Heart left ventricle (tissue), 16 donors: ENCODE measurements at regions not wholly inside any gene's neighbourhood (a gene's known extent, or its start where the extent isn't known, plus 50 kb on each side); places are given as distances from the start of the nearest gene placed in this dataset.

Source experiments
- ATAC-seq, 4 donors: fragments of 200-7000 bp; cut with Tn5 transposase; one replicate each; pipeline ENCODE4 v1.9.1; 2020 to 2022; ENCODE audit warnings: moderate library complexity in 4 of 4, mild to moderate bottlenecking in 3 of 4, moderate number of reproducible peaks in 1 of 4
- DNase-seq, 5 donors: peaks; one replicate each; pipeline ENCODE4 v3.0.0-alpha.2; 2020
- H3K27ac ChIP-seq, 12 donors: fragments of 200-600 bp; sonication (generic) in 4 of 12; one replicate each; pipeline versions ENCODE4 v1.5.0 to v1.8.0; 2016 to 2022; ENCODE audit warnings: mild to moderate bottlenecking in 2 of 12
- H3K27me3 ChIP-seq, 9 donors: fragments of 200-600 bp; sonication (generic) in 2 of 9; one replicate each; pipeline versions ENCODE4 v1.5.1 to v1.8.0; 2016 to 2022; ENCODE audit warnings: mild to moderate bottlenecking in 3 of 9
- H3K36me3 ChIP-seq, 9 donors: fragments of 200-600 bp; sonication (generic) in 2 of 9; one replicate each; pipeline versions ENCODE4 v1.5.0 to v1.8.0; 2018 to 2022; ENCODE audit warnings: mild to moderate bottlenecking in 2 of 9
- H3K4me1 ChIP-seq, 12 donors: fragments of 200-600 bp; sonication (generic) in 4 of 12; one replicate each; pipeline versions ENCODE4 v1.5.0 to v1.8.0; 2016 to 2022; ENCODE audit warnings: mild to moderate bottlenecking in 3 of 12
- H3K4me3 ChIP-seq, 12 donors: fragments of 200-600 bp; sonication (generic) in 4 of 12; one replicate each; pipeline versions ENCODE4 v1.5.0 to v1.8.0; 2017 to 2022; ENCODE audit warnings: mild to moderate bottlenecking in 9 of 12, moderate library complexity in 4 of 12
- H3K9me3 ChIP-seq, 12 donors: fragments of 200-600 bp; sonication (generic) in 4 of 12; one replicate each; pipeline versions ENCODE4 v1.5.0 to v1.8.0; 2016 to 2022; ENCODE audit warnings: mild to moderate bottlenecking in 1 of 12
- CTCF ChIP-seq, 12 donors: fragments of 200-600 bp; sonication (generic) in 4 of 12; IDR thresholded peaks; one replicate each; pipeline versions ENCODE4 v1.5.0 to v1.8.0; 2018 to 2022; ENCODE audit warnings: antibody characterized with exemption in 12 of 12, mild to moderate bottlenecking in 5 of 12
- POLR2A ChIP-seq, 2 donors: fragments of 450-650 bp; IDR thresholded peaks; one replicate each; pipeline ENCODE4 v1.6.1; 2017; ENCODE audit warnings: antibody characterized with exemption in 2 of 2, mild to moderate bottlenecking in 2 of 2, moderate library complexity in 2 of 2
- WGBS, 4 donors: extraction: QIAGEN DNeasy Blood & Tissue Kit in 2 of 4; methylation state at CpG; one replicate each; pipeline versions ENCODE4 v1.1.5 to v1.1.7; 2013 to 2018; 5-methylcytosine and 5-hydroxymethylcytosine counted together
- intact Hi-C, 10 donors: fragments of 100-400 bp; cut with DNase I; formaldehyde crosslinking; loops; one replicate each; pipeline versions ENCODE4 v1.11.1 to v1.14.2; 2022
- donor health status: ischemic (EF 13 %, LVEDD 7.1; RV severe dilation, severe dysfunction).
- donor health status: healthy with polysubstance abuse.
- donor health status: DM: no; HTN: yes; CAD: no.
- donor health status: DM: no; HTN: no; CAD: no.
- donor health status: ischemic (EF 25% LVEDD 6.9; RV normal size, moderate dysfunction).
- donor health status: ischemic (EF 25% LVEDD 5.7; RV mildly dilated, moderate dysfunction).
- donor health status: healthy.
- donor health status: DM: yes; HTN: yes; CAD: no.
- donor health status: ischemic (EF 35%, LVEDD 5.7; RV mildly dilated, moderate dysfunction).
- donor health status: nonischemic (EF 11% LVEDD 7.7; RV severe dilation, severe dysfunction).
- donor health status: DM: yes; HTN: yes; CAD: no.
- donor health status: PGD.
- donor health status: ischemic (EF 29% LVEDD 5.4; RV normal size, mild dysfunction).
- donor health status: nonischemic (EF 23%, LVEDD 6.1; RV moderate dilation, normal function).

GRCh38 chr6:108777536-108777935, 70.7 kb upstream of the ARMC2 start:
- DNase-seq, result no peak
- TF ChIP-seq CTCF (IDR thresholded peaks at IDR 0.05), result no peak
- TF ChIP-seq POLR2A (IDR thresholded peaks at IDR 0.05), result no peak
- Histone ChIP-seq H3K27ac (no peak overlapping the region), H3K9me3 (no peaks in the 10 kb centered on the region), H3K27me3 (no peaks in the 10 kb centered on the region), H3K4me1 (peaks cover 0 to 10% (median 2%) of the 10 kb centered on the region in 12 donors), H3K4me3 (no peak overlapping the region), H3K36me3 (no peaks in the 10 kb centered on the region)
- WGBS, 4 donors, result 71 to 91% (median 80%) methylated on average over 5 of the region's 5 CpGs
- no peak for ATAC-seq
- intact Hi-C loops, result no loop called here

- H3K4me3 ChIP-seq, result no peak overlapping the region
- no peaks in the 10 kb centered on the region for H3K36me3 ChIP-seq
- H3K27ac ChIP-seq, result no peak overlapping the region
- WGBS, 4 donors, result 81 to 87% (median 85%) methylated on average over 7 of the region's 7 CpGs
- intact Hi-C loops, result no loop called here
- H3K9me3 ChIP-seq, result no peaks in the 10 kb centered on the region
- ATAC-seq (no peak), DNase-seq (no peak)
- H3K27me3 ChIP-seq, result no peaks in the 10 kb centered on the region
- peaks cover 0 to 15% (median 6%) of the 10 kb centered on the region in 12 donors for H3K4me1 ChIP-seq
- TF ChIP-seq CTCF (IDR thresholded peaks at IDR 0.05) (no peak), POLR2A (IDR thresholded peaks at IDR 0.05) (no peak)
Measured at GRCh38 chr6:108778421-108779186, 69.6 kb upstream of the ARMC2 start.

- WGBS, 4 donors, result 72 to 80% (median 75%) methylated on average over 6 of the region's 6 CpGs
- no peak for ATAC-seq
- H3K4me1 ChIP-seq, result peaks cover 0 to 15% (median 6%) of the 10 kb centered on the region in 12 donors
- H3K36me3 ChIP-seq, result no peaks in the 10 kb centered on the region
- H3K4me3 ChIP-seq, result no peak overlapping the region
- intact Hi-C loops, result loop anchor here in 9 of 10 donors (5.0 to 10.0 kb wide), 9 partner anchors 55 to 295 kb away; no protein-coding TSS in a partner anchor
- H3K9me3 ChIP-seq, result no peaks in the 10 kb centered on the region
- no peak overlapping the region for H3K27ac ChIP-seq
- TF ChIP-seq POLR2A (IDR thresholded peaks at IDR 0.05), result no peak
- TF ChIP-seq CTCF (IDR thresholded peaks at IDR 0.05), result no peak
- no peaks in the 10 kb centered on the region for H3K27me3 ChIP-seq
- DNase-seq, result no peak
Measured at GRCh38 chr6:108779536-108780275, 68.5 kb upstream of the ARMC2 start.

GRCh38 chr6:108780784-108781183, 67.4 kb upstream of the ARMC2 start:
- TF ChIP-seq CTCF (IDR thresholded peaks at IDR 0.05), result no peak
- TF ChIP-seq POLR2A (IDR thresholded peaks at IDR 0.05), result no peak
- Histone ChIP-seq H3K4me1 (peaks cover 0 to 15% (median 6%) of the 10 kb centered on the region in 12 donors), H3K27me3 (no peaks in the 10 kb centered on the region), H3K4me3 (no peak overlapping the region), H3K9me3 (no peaks in the 10 kb centered on the region), H3K27ac (no peak overlapping the region), H3K36me3 (no peaks in the 10 kb centered on the region)
- DNase-seq, result no peak
- WGBS, 4 donors, result 86 to 89% (median 88%) methylated on average over 6 of the region's 6 CpGs
- no peak for ATAC-seq
- intact Hi-C loops, result loop anchor here in 9 of 10 donors (5.0 to 10.0 kb wide), 9 partner anchors 54 to 294 kb away; no protein-coding TSS in a partner anchor
